ENCODE measurements at regions not wholly inside any gene's neighbourhood (a gene's known extent, or its start where the extent isn't known, plus 50 kb on each side); places are given as distances from the start of the nearest gene placed in this dataset.

DNA sequence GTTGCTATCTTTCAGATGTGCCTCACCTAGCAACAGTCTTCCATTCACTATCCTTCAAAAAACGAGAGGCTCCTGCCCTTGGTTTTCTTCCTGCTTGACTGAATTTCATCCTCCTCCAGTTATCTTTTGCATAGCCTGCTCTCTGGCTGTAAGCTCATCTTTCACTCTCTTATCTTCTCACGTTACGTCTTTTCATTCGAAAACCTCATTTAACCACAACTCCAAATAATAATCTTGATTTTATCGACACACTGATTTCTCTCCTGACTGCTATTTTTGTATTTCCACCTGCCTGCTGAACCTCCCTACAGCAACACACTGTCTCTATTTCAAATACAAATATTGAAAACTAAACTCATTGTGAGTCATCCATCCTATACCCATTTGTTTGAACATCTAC is 230.7 kb upstream of the TMC3 start:
- no peaks in the 10 kb centered on the region for H3K9me2 ChIP-seq (replicated peaks; ENCODE audit: insufficient read depth)
- no peak for DNase-seq (ENCODE audit: low spot score)
- no peak overlapping the region for H2AFZ ChIP-seq
- TF ChIP-seq EZH2 (IDR thresholded peaks at IDR 0.05; ENCODE audit: borderline replicate concordance) (no peak), EZH2phosphoT487 (IDR thresholded peaks at IDR 0.05; ENCODE audit: low read depth, severe bottlenecking, unreplicated experiment) (no peak), CTCF (IDR thresholded peaks at IDR 0.05; ENCODE audit: poor library complexity) (no peak)
- no peaks in the 10 kb centered on the region for H4K20me1 ChIP-seq (ENCODE audit: insufficient read depth, poor library complexity, severe bottlenecking)
- H3K4me1 ChIP-seq (ENCODE audit: insufficient read depth) = no peaks in the 10 kb centered on the region
- peaks cover 15% of the 10 kb centered on the region for H3K9me3 ChIP-seq (ENCODE audit: low read depth)
- no peaks in the 10 kb centered on the region for H3K36me3 ChIP-seq (replicated peaks; ENCODE audit: insufficient read depth, low read depth)
- H3K27me3 ChIP-seq = no peaks in the 10 kb centered on the region
- H3K4me2 ChIP-seq = no peak overlapping the region
- H3K79me2 ChIP-seq = no peaks in the 10 kb centered on the region
- WGBS (ENCODE audit: low lambda C conversion rate, missing lambda C conversion rate) = 85% methylated on average over 5 of the region's 5 CpGs
- no peak overlapping the region for H3K27ac ChIP-seq
- no peak overlapping the region for H3K4me3 ChIP-seq

DNA sequence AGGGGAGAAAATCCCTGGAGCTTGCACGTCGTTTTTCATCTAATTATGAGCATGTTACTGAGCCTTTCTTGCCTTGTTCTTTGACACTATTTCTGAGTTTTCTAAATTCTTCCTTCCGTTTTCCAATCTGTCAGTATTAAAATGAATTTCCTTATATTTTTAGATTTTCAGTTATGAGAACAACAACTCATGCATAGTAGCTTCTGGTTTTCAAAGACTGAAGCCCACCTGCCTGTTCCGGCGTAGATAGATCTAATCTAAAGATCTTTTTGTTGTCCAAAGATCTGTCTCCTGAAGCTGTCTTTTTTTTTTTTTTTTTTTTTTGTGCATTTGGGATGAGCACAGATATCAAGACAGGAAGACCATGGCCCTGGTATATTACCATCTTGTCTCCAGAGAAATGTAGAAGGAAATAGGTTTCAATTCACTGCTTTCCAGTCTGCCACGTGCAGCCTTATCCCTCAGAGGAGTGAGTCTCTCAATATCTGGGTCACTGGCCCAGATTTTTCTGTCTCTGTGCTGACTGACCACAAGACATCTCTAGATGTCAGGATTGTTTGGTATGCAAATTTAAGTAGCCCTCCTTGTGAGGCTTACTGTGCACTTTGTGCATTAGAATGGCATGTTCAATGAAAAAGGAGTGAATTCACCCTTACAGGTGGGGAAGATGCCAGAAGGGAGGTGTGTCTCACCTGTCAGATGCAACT is 222.3 kb upstream of the TMC3 start:
- 91% methylated on average over 6 of the region's 6 CpGs for WGBS (ENCODE audit: low lambda C conversion rate, missing lambda C conversion rate)
- Histone ChIP-seq H3K9me2 (replicated peaks; ENCODE audit: insufficient read depth) (no peaks in the 10 kb centered on the region), H3K27ac (no peak overlapping the region), H3K9me3 (ENCODE audit: low read depth) (peaks cover 9% of the 10 kb centered on the region), H4K20me1 (ENCODE audit: insufficient read depth, poor library complexity, severe bottlenecking) (no peaks in the 10 kb centered on the region), H2AFZ (no peak overlapping the region), H3K4me1 (ENCODE audit: insufficient read depth) (no peaks in the 10 kb centered on the region), H3K4me2 (no peak overlapping the region), H3K36me3 (replicated peaks; ENCODE audit: insufficient read depth, low read depth) (no peaks in the 10 kb centered on the region), H3K27me3 (no peaks in the 10 kb centered on the region), H3K4me3 (no peak overlapping the region), H3K79me2 (no peaks in the 10 kb centered on the region)
- DNase-seq (ENCODE audit: low spot score) = no peak
- TF ChIP-seq EZH2phosphoT487 (IDR thresholded peaks at IDR 0.05; ENCODE audit: low read depth, severe bottlenecking, unreplicated experiment) (no peak), CTCF (IDR thresholded peaks at IDR 0.05; ENCODE audit: poor library complexity) (no peak), EZH2 (IDR thresholded peaks at IDR 0.05; ENCODE audit: borderline replicate concordance) (no peak)

- H3K27me3 ChIP-seq = no peaks in the 10 kb centered on the region
- H3K27ac ChIP-seq = no peak overlapping the region
- peaks cover 5% of the 10 kb centered on the region for H3K9me3 ChIP-seq (ENCODE audit: low read depth)
- no peak overlapping the region for H3K4me2 ChIP-seq
- TF ChIP-seq EZH2 (IDR thresholded peaks at IDR 0.05; ENCODE audit: borderline replicate concordance) (no peak), CTCF (IDR thresholded peaks at IDR 0.05; ENCODE audit: poor library complexity) (no peak), EZH2phosphoT487 (IDR thresholded peaks at IDR 0.05; ENCODE audit: low read depth, severe bottlenecking, unreplicated experiment) (no peak)
- H3K79me2 ChIP-seq = no peaks in the 10 kb centered on the region
- 89% methylated on average over 1 of the region's 1 CpG for WGBS (ENCODE audit: low lambda C conversion rate, missing lambda C conversion rate)
- no peak overlapping the region for H2AFZ ChIP-seq
- no peaks in the 10 kb centered on the region for H3K4me1 ChIP-seq (ENCODE audit: insufficient read depth)
- no peaks in the 10 kb centered on the region for H3K9me2 ChIP-seq (replicated peaks; ENCODE audit: insufficient read depth)
- no peaks in the 10 kb centered on the region for H3K36me3 ChIP-seq (replicated peaks; ENCODE audit: insufficient read depth, low read depth)
- no peak for DNase-seq (ENCODE audit: low spot score)
- no peaks in the 10 kb centered on the region for H4K20me1 ChIP-seq (ENCODE audit: insufficient read depth, poor library complexity, severe bottlenecking)
- no peak overlapping the region for H3K4me3 ChIP-seq
Measured at GRCh38 chr15:81595752-81596151, 221.7 kb upstream of the TMC3 start.

Measured in hepatocyte (in vitro differentiated cells).